ENCODE measurements at regions not wholly inside any gene's neighbourhood (a gene's known extent, or its start where the extent isn't known, plus 50 kb on each side); places are given as distances from the start of the nearest gene placed in this dataset.
A peak's percentile ranks its signal among the peaks of the same experiment; 100 is the strongest.

- ATAC-seq (ENCODE audit: low read depth) (no peak), DNase-seq (ENCODE audit: low spot score) (no peak)
- TF ChIP-seq, protein P1, sequence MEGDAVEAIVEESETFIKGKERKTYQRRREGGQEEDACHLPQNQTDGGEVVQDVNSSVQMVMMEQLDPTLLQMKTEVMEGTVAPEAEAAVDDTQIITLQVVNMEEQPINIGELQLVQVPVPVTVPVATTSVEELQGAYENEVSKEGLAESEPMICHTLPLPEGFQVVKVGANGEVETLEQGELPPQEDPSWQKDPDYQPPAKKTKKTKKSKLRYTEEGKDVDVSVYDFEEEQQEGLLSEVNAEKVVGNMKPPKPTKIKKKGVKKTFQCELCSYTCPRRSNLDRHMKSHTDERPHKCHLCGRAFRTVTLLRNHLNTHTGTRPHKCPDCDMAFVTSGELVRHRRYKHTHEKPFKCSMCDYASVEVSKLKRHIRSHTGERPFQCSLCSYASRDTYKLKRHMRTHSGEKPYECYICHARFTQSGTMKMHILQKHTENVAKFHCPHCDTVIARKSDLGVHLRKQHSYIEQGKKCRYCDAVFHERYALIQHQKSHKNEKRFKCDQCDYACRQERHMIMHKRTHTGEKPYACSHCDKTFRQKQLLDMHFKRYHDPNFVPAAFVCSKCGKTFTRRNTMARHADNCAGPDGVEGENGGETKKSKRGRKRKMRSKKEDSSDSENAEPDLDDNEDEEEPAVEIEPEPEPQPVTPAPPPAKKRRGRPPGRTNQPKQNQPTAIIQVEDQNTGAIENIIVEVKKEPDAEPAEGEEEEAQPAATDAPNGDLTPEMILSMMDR (IDR thresholded peaks at IDR 0.05; ENCODE audit: poor library complexity, severe bottlenecking), result no peak
- Histone ChIP-seq H3K36me3 (ENCODE audit: low read depth) (no peaks in the 10 kb centered on the region), H3K4me1 (ENCODE audit: insufficient read depth, poor library complexity, severe bottlenecking) (no peaks in the 10 kb centered on the region), H3K9me3 (ENCODE audit: severe bottlenecking) (no peaks in the 10 kb centered on the region), H3K27me3 (ENCODE audit: insufficient read depth, poor library complexity, severe bottlenecking) (no peaks in the 10 kb centered on the region), H3K27ac (ENCODE audit: poor library complexity, severe bottlenecking) (no peak overlapping the region), H3K4me3 (ENCODE audit: severe bottlenecking) (no peak overlapping the region)
These were observed 108.7 kb downstream of the CTTN start for GRCh38 chr11:70506986-70507385.

DNA sequence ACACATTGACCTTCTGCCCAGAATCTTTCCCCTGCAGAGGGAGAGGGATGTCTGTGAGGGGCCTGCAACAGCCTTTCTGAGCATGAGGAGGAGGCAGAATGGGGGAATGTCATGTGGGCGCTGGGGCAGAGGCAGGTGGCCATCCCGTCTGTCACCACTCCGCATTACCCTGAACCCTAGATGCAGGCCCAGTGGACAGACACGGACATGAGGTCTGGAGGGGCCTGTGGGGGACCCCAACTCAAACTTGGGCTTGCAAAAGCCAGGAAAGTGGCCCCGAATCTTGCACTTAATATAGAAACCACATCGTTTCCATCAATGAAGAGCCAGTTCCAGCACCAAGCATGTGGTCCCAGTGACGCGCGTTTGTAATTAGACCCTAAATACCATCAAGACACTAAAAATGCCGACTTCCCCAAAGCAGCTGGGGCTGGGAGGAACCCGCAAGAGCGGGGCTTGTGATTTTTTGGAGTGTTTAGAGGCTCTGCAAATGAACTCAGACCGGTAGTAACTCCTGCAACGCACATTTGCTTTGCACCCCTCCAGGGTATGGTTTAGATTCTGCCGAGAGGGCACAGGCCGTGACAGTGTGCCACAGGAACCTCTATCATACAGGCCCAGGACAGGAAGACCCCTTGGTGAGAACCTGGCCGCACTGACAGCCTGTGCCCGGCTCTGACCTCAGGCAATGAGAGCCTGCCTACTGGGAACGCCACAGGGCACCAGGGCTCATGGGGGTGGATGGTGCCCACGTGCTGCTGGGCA lies 109.3 kb downstream of the CTTN start:
- Histone ChIP-seq H3K27me3 (ENCODE audit: insufficient read depth, poor library complexity, severe bottlenecking) (no peaks in the 10 kb centered on the region), H3K36me3 (ENCODE audit: low read depth) (no peaks in the 10 kb centered on the region), H3K4me1 (ENCODE audit: insufficient read depth, poor library complexity, severe bottlenecking) (no peaks in the 10 kb centered on the region), H3K9me3 (ENCODE audit: severe bottlenecking) (peaks cover 4% of the 10 kb centered on the region), H3K27ac (ENCODE audit: poor library complexity, severe bottlenecking) (no peak overlapping the region), H3K4me3 (ENCODE audit: severe bottlenecking) (no peak overlapping the region)
- TF ChIP-seq, protein P1 (IDR thresholded peaks at IDR 0.05; ENCODE audit: poor library complexity, severe bottlenecking), result no peak
- ATAC-seq (ENCODE audit: low read depth) (no peak), DNase-seq (ENCODE audit: low spot score) (peak; percentile 34)

- H3K4me3 ChIP-seq (ENCODE audit: severe bottlenecking), result no peak overlapping the region
- TF ChIP-seq, protein P1 (IDR thresholded peaks at IDR 0.05; ENCODE audit: poor library complexity, severe bottlenecking), result no peak
- no peaks in the 10 kb centered on the region for H3K36me3 ChIP-seq (ENCODE audit: low read depth)
- no peaks in the 10 kb centered on the region for H3K27me3 ChIP-seq (ENCODE audit: insufficient read depth, poor library complexity, severe bottlenecking)
- no peaks in the 10 kb centered on the region for H3K4me1 ChIP-seq (ENCODE audit: insufficient read depth, poor library complexity, severe bottlenecking)
- peaks cover 6% of the 10 kb centered on the region for H3K9me3 ChIP-seq (ENCODE audit: severe bottlenecking)
- DNase-seq (ENCODE audit: low spot score) (no peak), ATAC-seq (ENCODE audit: low read depth) (no peak)
- H3K27ac ChIP-seq (ENCODE audit: poor library complexity, severe bottlenecking), result no peak overlapping the region
These were observed 109.8 kb downstream of the CTTN start for GRCh38 chr11:70508231-70508480.

GRCh38 chr11:70509476-70509875 lies 111.1 kb downstream of the CTTN start:
- no peak overlapping the region for H3K4me3 ChIP-seq (ENCODE audit: severe bottlenecking)
- DNase-seq (ENCODE audit: low spot score) (peak; percentile 42), ATAC-seq (ENCODE audit: low read depth) (no peak)
- TF ChIP-seq, protein P1 (IDR thresholded peaks at IDR 0.05; ENCODE audit: poor library complexity, severe bottlenecking), result no peak
- H3K4me1 ChIP-seq (ENCODE audit: insufficient read depth, poor library complexity, severe bottlenecking), result no peaks in the 10 kb centered on the region
- no peaks in the 10 kb centered on the region for H3K27me3 ChIP-seq (ENCODE audit: insufficient read depth, poor library complexity, severe bottlenecking)
- peaks cover 6% of the 10 kb centered on the region for H3K9me3 ChIP-seq (ENCODE audit: severe bottlenecking)
- no peak overlapping the region for H3K27ac ChIP-seq (ENCODE audit: poor library complexity, severe bottlenecking)
- H3K36me3 ChIP-seq (ENCODE audit: low read depth), result no peaks in the 10 kb centered on the region

DNA sequence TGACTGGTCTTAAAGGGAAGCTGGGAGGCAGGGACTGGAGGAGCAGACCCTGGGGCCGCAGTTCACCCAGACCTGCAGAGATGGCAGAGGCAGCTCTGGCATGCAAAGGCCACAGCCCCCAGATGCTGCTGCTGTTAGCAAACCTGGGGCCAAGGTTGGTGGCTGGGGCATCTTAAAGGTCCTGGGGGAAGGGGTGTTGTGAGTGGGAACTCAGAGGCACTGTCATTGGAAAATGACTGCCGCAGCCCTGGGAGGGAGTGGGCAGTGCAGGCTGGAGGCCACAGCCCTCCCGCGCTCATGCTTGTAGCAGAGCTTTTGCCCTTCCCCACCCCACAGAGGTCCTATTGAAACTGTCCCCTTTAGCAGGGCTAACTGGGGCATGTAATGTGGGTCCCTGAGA lies 111.8 kb downstream of the CTTN start:
- TF ChIP-seq, protein P1 (IDR thresholded peaks at IDR 0.05; ENCODE audit: poor library complexity, severe bottlenecking), result no peak
- no peak overlapping the region for H3K27ac ChIP-seq (ENCODE audit: poor library complexity, severe bottlenecking)

More for the DNA sequence above, 111.8 kb downstream of the CTTN start:
- Histone ChIP-seq H3K27me3 (ENCODE audit: insufficient read depth, poor library complexity, severe bottlenecking) (no peaks in the 10 kb centered on the region), H3K9me3 (ENCODE audit: severe bottlenecking) (peaks cover 6% of the 10 kb centered on the region), H3K36me3 (ENCODE audit: low read depth) (no peaks in the 10 kb centered on the region), H3K4me1 (ENCODE audit: insufficient read depth, poor library complexity, severe bottlenecking) (no peaks in the 10 kb centered on the region), H3K4me3 (ENCODE audit: severe bottlenecking) (no peak overlapping the region)
- ATAC-seq (ENCODE audit: low read depth) (no peak), DNase-seq (ENCODE audit: low spot score) (peak; percentile 23)

Measured in RWPE2 (cell line).